WTC11 (cell line): ENCODE measurements at regions not wholly inside any gene's neighbourhood (a gene's known extent, or its start where the extent isn't known, plus 50 kb on each side); places are given as distances from the start of the nearest gene placed in this dataset.

ENCODE experiments used
- ATAC-seq: fragments of 200-7000 bp; cut with Tn5 transposase; 2 replicates; pipeline ENCODE4 v1.10.0; 2021; ENCODE audit warnings: mild to moderate bottlenecking, moderate library complexity
- CTCF ChIA-PET: fragments of 300-600 bp; sonication (Branson Sonifier 250); formaldehyde crosslinking; loops from one replicate; lab custom pipeline; 2021; ENCODE audit warnings: antibody characterized with exemption; lab: Charles Lee
- POLR2A ChIA-PET: fragments of 350-600 bp; sonication (Branson Sonifier 250); formaldehyde crosslinking; loops from one replicate; lab custom pipeline; 2021; ENCODE audit warnings: antibody characterized with exemption; lab: Charles Lee
- DNase-seq: peaks from one replicate; pipeline ENCODE4 v3.0.0; 2021; ENCODE audit warnings: low spot score
- H3K27ac Mint-ChIP-seq: 2 replicates; pipeline ENCODE4 v1.8.0; 2021; ENCODE audit warnings: mixed read lengths
- H3K27me3 Mint-ChIP-seq: 2 replicates; pipeline ENCODE4 v1.8.0; 2021; ENCODE audit warnings: low read depth, mild to moderate bottlenecking, moderate library complexity, mixed read lengths
- H3K36me3 Mint-ChIP-seq: 2 replicates; pipeline ENCODE4 v1.8.0; 2021; ENCODE audit warnings: mixed read lengths
- H3K4me1 Mint-ChIP-seq: 2 replicates; pipeline ENCODE4 v1.8.0; 2022; ENCODE audit warnings: mixed read lengths
- H3K4me3 Mint-ChIP-seq: 2 replicates; pipeline ENCODE4 v1.8.0; 2021; ENCODE audit warnings: mild to moderate bottlenecking, moderate library complexity, mixed read lengths
- H3K9me3 Mint-ChIP-seq: 2 replicates; pipeline ENCODE4 v1.8.0; 2021; ENCODE audit warnings: mixed read lengths
- ATF2 ChIP-seq: sonication (generic); formaldehyde crosslinking; IDR thresholded peaks from 2 replicates; pipeline ENCODE4 v1.8.1; 2022; ENCODE audit warnings: low read depth, missing genetic modification reagents, borderline replicate concordance
- CDX4 ChIP-seq: fragments of 250-450 bp; sonication (Bioruptor Pico); IDR thresholded peaks from 2 replicates; pipeline ENCODE4 v1.9.0; 2021; ENCODE audit warnings: moderate library complexity, mild to moderate bottlenecking, inconsistent platforms, borderline replicate concordance
- FOXP4 ChIP-seq: sonication (generic); formaldehyde crosslinking; IDR thresholded peaks from 2 replicates; pipeline ENCODE4 v1.8.0; 2022; ENCODE audit warnings: mild to moderate bottlenecking, missing genetic modification reagents
- MYBL2 ChIP-seq: sonication (generic); formaldehyde crosslinking; IDR thresholded peaks from 2 replicates; pipeline ENCODE4 v1.8.1; 2023; ENCODE audit warnings: mild to moderate bottlenecking, moderate library complexity, missing genetic modification reagents
- NR1H2 ChIP-seq: sonication (generic); formaldehyde crosslinking; IDR thresholded peaks from 2 replicates; pipeline ENCODE4 v1.9.0; 2021; ENCODE audit warnings: mild to moderate bottlenecking, moderate library complexity, missing genetic modification reagents
- TEAD4 ChIP-seq: sonication (generic); formaldehyde crosslinking; IDR thresholded peaks from 2 replicates; pipeline ENCODE4 v1.8.0; 2022; ENCODE audit warnings: mild to moderate bottlenecking, missing genetic modification reagents
- ZNF263 ChIP-seq: sonication (generic); formaldehyde crosslinking; IDR thresholded peaks from 2 replicates; pipeline ENCODE4 v1.8.1; 2022; ENCODE audit warnings: low read depth, mild to moderate bottlenecking, moderate library complexity, missing genetic modification reagents
- ZNF317 ChIP-seq: sonication (generic); formaldehyde crosslinking; IDR thresholded peaks from 2 replicates; pipeline ENCODE4 v1.8.1; 2023; ENCODE audit warnings: low read depth, mild to moderate bottlenecking, moderate library complexity, missing genetic modification reagents, borderline replicate concordance
- ZNF423 ChIP-seq: fragments of 250-450 bp; sonication (Bioruptor Pico); IDR thresholded peaks from 2 replicates; pipeline ENCODE4 v2.1.2; 2022; ENCODE audit warnings: mild to moderate bottlenecking, moderate library complexity
- TF ChIP-seq, protein P1 (sequence below): sonication (generic); formaldehyde crosslinking; IDR thresholded peaks from 2 replicates; pipeline ENCODE4 v1.8.1; 2023; ENCODE audit warnings: mild to moderate bottlenecking, missing genetic modification reagents
- TF ChIP-seq, protein P2 (sequence below): fragments of 250-450 bp; sonication (Bioruptor Pico); IDR thresholded peaks from 2 replicates; pipeline ENCODE4 v1.8.0; 2021; ENCODE audit warnings: mild to moderate bottlenecking
- TF ChIP-seq, protein P3 (sequence below): sonication (generic); formaldehyde crosslinking; IDR thresholded peaks from 2 replicates; pipeline ENCODE4 v1.8.1; 2023; ENCODE audit warnings: mild to moderate bottlenecking, missing genetic modification reagents, borderline replicate concordance
- TF ChIP-seq, protein P4 (sequence below): fragments of 250-450 bp; sonication (Bioruptor Pico); IDR thresholded peaks from 2 replicates; pipeline ENCODE4 v2.1.2; 2022; ENCODE audit warnings: mild to moderate bottlenecking, moderate library complexity
- TF ChIP-seq, protein P5 (sequence below): fragments of 250-450 bp; sonication (Bioruptor Pico); conservative IDR thresholded peaks from 2 replicates; pipeline ENCODE4 v1.9.0; 2021; ENCODE audit warnings: mild to moderate bottlenecking
- TF ChIP-seq, protein P6 (sequence below): sonication (generic); formaldehyde crosslinking; IDR thresholded peaks from 2 replicates; pipeline ENCODE4 v1.8.1; 2022; ENCODE audit warnings: missing genetic modification reagents, borderline replicate concordance

- ChIA-PET CTCF (no interaction called here), POLR2A (no interaction called here)
- peaks cover 82% of the 10 kb centered on the region for H3K9me3 Mint-ChIP-seq
- peaks cover 80% of the 10 kb centered on the region for H3K36me3 Mint-ChIP-seq
- DNase-seq (no peak), ATAC-seq (no peak)
- H3K27ac Mint-ChIP-seq, result no peak overlapping the region
- H3K4me3 Mint-ChIP-seq, result no peak overlapping the region
- H3K4me1 Mint-ChIP-seq, result no peaks in the 10 kb centered on the region
- peaks cover 11% of the 10 kb centered on the region for H3K27me3 Mint-ChIP-seq
- TF ChIP-seq CDX4 (CRISPR knock-in tag) (no peak), MYBL2 (CRISPR knock-in tag) (no peak), TEAD4 (CRISPR knock-in tag) (no peak), ZNF263 (CRISPR knock-in tag) (no peak), FOXP4 (CRISPR knock-in tag) (no peak), ZNF317 (CRISPR knock-in tag) (no peak), NR1H2 (no peak)
- TF ChIP-seq, protein P1, sequence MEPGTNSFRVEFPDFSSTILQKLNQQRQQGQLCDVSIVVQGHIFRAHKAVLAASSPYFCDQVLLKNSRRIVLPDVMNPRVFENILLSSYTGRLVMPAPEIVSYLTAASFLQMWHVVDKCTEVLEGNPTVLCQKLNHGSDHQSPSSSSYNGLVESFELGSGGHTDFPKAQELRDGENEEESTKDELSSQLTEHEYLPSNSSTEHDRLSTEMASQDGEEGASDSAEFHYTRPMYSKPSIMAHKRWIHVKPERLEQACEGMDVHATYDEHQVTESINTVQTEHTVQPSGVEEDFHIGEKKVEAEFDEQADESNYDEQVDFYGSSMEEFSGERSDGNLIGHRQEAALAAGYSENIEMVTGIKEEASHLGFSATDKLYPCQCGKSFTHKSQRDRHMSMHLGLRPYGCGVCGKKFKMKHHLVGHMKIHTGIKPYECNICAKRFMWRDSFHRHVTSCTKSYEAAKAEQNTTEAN (CRISPR knock-in tag), result no peak
- TF ChIP-seq, protein P2, sequence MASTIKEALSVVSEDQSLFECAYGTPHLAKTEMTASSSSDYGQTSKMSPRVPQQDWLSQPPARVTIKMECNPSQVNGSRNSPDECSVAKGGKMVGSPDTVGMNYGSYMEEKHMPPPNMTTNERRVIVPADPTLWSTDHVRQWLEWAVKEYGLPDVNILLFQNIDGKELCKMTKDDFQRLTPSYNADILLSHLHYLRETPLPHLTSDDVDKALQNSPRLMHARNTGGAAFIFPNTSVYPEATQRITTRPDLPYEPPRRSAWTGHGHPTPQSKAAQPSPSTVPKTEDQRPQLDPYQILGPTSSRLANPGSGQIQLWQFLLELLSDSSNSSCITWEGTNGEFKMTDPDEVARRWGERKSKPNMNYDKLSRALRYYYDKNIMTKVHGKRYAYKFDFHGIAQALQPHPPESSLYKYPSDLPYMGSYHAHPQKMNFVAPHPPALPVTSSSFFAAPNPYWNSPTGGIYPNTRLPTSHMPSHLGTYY (CRISPR knock-in tag), result no peak
- TF ChIP-seq, all 79 proteins: peak for 0
Measured at GRCh38 chr16:6281274-6281673, 1051.4 kb upstream of the RBFOX1 start.

DNA sequence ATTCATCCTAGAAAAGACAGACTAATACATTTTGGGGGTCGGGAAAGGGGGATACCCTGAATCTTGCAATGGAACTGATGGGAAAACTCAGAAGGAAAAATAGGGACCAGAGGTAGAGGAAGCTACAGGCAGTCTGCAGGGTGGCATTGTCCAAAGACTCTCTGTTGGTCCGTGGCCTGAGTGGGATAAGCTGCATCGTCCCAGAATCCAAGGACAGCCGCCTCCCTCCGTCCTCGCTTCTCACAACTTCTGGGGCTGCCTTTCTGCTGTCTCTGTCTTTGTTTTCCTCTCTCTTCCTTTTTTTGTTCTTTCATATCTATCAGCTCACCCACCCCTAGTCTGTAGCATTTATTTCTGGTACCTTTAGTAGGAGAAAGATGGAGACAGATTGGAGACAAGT lies 1052.6 kb upstream of the RBFOX1 start:
- no peaks in the 10 kb centered on the region for H3K4me1 Mint-ChIP-seq
- no peak overlapping the region for H3K4me3 Mint-ChIP-seq
- ATAC-seq (no peak), DNase-seq (no peak)
- TF ChIP-seq, protein P3, sequence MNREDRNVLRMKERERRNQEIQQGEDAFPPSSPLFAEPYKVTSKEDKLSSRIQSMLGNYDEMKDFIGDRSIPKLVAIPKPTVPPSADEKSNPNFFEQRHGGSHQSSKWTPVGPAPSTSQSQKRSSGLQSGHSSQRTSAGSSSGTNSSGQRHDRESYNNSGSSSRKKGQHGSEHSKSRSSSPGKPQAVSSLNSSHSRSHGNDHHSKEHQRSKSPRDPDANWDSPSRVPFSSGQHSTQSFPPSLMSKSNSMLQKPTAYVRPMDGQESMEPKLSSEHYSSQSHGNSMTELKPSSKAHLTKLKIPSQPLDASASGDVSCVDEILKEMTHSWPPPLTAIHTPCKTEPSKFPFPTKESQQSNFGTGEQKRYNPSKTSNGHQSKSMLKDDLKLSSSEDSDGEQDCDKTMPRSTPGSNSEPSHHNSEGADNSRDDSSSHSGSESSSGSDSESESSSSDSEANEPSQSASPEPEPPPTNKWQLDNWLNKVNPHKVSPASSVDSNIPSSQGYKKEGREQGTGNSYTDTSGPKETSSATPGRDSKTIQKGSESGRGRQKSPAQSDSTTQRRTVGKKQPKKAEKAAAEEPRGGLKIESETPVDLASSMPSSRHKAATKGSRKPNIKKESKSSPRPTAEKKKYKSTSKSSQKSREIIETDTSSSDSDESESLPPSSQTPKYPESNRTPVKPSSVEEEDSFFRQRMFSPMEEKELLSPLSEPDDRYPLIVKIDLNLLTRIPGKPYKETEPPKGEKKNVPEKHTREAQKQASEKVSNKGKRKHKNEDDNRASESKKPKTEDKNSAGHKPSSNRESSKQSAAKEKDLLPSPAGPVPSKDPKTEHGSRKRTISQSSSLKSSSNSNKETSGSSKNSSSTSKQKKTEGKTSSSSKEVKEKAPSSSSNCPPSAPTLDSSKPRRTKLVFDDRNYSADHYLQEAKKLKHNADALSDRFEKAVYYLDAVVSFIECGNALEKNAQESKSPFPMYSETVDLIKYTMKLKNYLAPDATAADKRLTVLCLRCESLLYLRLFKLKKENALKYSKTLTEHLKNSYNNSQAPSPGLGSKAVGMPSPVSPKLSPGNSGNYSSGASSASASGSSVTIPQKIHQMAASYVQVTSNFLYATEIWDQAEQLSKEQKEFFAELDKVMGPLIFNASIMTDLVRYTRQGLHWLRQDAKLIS (CRISPR knock-in tag), result no peak
- TF ChIP-seq, protein P4, sequence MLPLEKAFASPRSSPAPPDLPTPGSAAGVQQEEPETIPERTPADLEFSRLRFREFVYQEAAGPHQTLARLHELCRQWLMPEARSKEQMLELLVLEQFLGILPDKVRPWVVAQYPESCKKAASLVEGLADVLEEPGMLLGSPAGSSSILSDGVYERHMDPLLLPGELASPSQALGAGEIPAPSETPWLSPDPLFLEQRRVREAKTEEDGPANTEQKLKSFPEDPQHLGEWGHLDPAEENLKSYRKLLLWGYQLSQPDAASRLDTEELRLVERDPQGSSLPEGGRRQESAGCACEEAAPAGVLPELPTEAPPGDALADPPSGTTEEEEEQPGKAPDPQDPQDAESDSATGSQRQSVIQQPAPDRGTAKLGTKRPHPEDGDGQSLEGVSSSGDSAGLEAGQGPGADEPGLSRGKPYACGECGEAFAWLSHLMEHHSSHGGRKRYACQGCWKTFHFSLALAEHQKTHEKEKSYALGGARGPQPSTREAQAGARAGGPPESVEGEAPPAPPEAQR, result no peak
- TF ChIP-seq ATF2 (CRISPR knock-in tag), result no peak
- no peak for TF ChIP-seq ZNF423 (CRISPR knock-in tag)
- TF ChIP-seq, protein P5, sequence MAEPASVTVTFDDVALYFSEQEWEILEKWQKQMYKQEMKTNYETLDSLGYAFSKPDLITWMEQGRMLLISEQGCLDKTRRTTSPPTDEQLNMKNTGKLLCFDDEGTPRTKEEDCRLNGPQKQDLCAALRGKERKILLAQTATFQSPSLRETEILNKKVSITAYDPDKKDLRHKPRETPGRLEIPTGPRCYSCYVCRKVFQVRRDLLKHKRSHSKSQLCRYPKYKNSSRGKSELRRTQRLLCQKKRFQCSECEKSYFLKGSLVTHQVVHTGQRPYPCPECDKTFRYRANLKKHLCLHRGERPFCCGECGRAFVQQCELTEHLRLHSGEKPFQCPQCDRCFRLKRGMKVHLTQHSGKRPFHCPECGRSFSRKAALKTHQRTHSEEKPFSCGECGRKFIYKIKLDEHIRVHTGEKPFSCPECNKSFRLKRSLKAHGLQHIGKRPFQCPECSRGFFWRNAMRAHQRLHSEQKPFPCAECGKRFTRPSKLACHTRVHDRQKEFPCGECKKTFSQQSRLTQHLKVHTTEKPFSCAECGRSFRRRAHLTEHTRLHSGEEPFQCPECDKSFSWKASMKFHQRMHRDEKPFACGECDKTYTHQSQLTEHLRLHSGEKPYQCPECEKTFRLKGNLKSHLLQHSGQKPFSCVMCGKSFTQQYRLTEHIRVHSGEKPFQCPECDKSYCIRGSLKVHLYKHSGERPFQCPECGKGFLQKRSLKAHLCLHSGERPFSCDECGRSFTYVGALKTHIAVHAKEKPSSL (CRISPR knock-in tag), result no peak
- TF ChIP-seq, protein P6, sequence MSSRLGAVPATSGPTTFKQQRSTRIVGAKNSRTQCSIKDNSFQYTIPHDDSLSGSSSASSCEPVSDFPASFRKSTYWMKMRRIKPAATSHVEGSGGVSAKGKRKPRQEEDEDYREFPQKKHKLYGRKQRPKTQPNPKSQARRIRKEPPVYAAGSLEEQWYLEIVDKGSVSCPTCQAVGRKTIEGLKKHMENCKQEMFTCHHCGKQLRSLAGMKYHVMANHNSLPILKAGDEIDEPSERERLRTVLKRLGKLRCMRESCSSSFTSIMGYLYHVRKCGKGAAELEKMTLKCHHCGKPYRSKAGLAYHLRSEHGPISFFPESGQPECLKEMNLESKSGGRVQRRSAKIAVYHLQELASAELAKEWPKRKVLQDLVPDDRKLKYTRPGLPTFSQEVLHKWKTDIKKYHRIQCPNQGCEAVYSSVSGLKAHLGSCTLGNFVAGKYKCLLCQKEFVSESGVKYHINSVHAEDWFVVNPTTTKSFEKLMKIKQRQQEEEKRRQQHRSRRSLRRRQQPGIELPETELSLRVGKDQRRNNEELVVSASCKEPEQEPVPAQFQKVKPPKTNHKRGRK, result no peak
- peaks cover 79% of the 10 kb centered on the region for H3K9me3 Mint-ChIP-seq
- peaks cover 77% of the 10 kb centered on the region for H3K36me3 Mint-ChIP-seq
- POLR2A ChIA-PET, result no interaction called here
- peaks cover 11% of the 10 kb centered on the region for H3K27me3 Mint-ChIP-seq
- CTCF ChIA-PET, result no interaction called here
- H3K27ac Mint-ChIP-seq, result no peak overlapping the region
